ENCODE measurements at regions not wholly inside any gene's neighbourhood (a gene's known extent, or its start where the extent isn't known, plus 50 kb on each side); places are given as distances from the start of the nearest gene placed in this dataset.
"Not testable (repeated sequence)": the region's sequence is repeated elsewhere in the genome, so short reads cannot be mapped to it uniquely, and the experiment has no call there.

GRCh38 chr4:127529879-127530278 lies 102.9 kb upstream of the INTU start:
- TF ChIP-seq CTCF (IDR thresholded peaks at IDR 0.05; ENCODE audit: extremely low read depth in 1 of 2, insufficient read depth in 1 of 2, low read depth in 1 of 2, low read length in 2 of 2); EZH2 (IDR thresholded peaks at IDR 0.05; ENCODE audit: borderline replicate concordance, low read depth, low read length, severe bottlenecking); POLR2AphosphoS5 (IDR thresholded peaks at IDR 0.05; ENCODE audit: insufficient read depth, low read depth, low read length): not testable (repeated sequence)
